ENCODE measurements at regions not wholly inside any gene's neighbourhood (a gene's known extent, or its start where the extent isn't known, plus 50 kb on each side); places are given as distances from the start of the nearest gene placed in this dataset.

GRCh38 chr7:32661501-32661900 is 166.2 kb downstream of the AVL9 start:
- Histone ChIP-seq H4K8ac (ENCODE audit: low read depth in 2 of 2, low read length in 2 of 2) (no peak overlapping the region), H3K23ac (ENCODE audit: low read depth, low read length) (no peak overlapping the region), H3K56ac (ENCODE audit: extremely low read depth, insufficient read depth, low read length) (no peak overlapping the region), H3K27me3 (ENCODE audit: control insufficient read depth, insufficient read depth, low read length) (no peaks in the 10 kb centered on the region), H3K14ac (replicated peaks; ENCODE audit: low read depth, low read length) (no peak overlapping the region), H3K4me1 (ENCODE audit: control insufficient read depth, insufficient read depth, low read length) (no peaks in the 10 kb centered on the region; the same call in none of the 2 replicates), H3K4ac (ENCODE audit: low read depth, low read length) (no peak overlapping the region), H3K4me2 (ENCODE audit: low read depth, low read length) (no peak overlapping the region), H4K5ac (ENCODE audit: low read depth, low read length) (no peak overlapping the region), H3K9ac (ENCODE audit: low read depth, low read length) (no peak overlapping the region), H3K4me3 (ENCODE audit: insufficient read depth, low read depth, low read length) (no peak overlapping the region), H3K36me3 (ENCODE audit: control insufficient read depth, insufficient read depth, low read length) (no peaks in the 10 kb centered on the region), H4K91ac (ENCODE audit: insufficient read depth, low read depth, low read length) (no peak overlapping the region), H3K18ac (ENCODE audit: low read depth, low read length) (no peak overlapping the region), H3K9me3 (ENCODE audit: control insufficient read depth, insufficient read depth, low read length) (no peaks in the 10 kb centered on the region), H2BK120ac (ENCODE audit: low read depth, low read length) (no peak overlapping the region), H3K9me1 (ENCODE audit: insufficient read depth, low read length) (no peaks in the 10 kb centered on the region), H2AK9ac (replicated peaks; ENCODE audit: low read depth, low read length, poor library complexity) (no peak overlapping the region), H3K79me1 (ENCODE audit: low read depth in 1 of 2, low read length in 2 of 2) (no peaks in the 10 kb centered on the region), H3K27ac (ENCODE audit: insufficient read depth, low read length) (no peak overlapping the region), H2BK20ac (ENCODE audit: low read depth, low read length) (no peak overlapping the region), H2AK5ac (ENCODE audit: low read depth, low read length) (no peak overlapping the region), H2AFZ (replicated peaks; ENCODE audit: low read length, poor library complexity) (no peak overlapping the region), H2BK5ac (ENCODE audit: low read depth, low read length, poor library complexity, severe bottlenecking) (no peak overlapping the region), H2BK15ac (ENCODE audit: low read depth, low read length) (no peak overlapping the region), H4K20me1 (ENCODE audit: insufficient read depth, low read length) (no peaks in the 10 kb centered on the region)
- intact Hi-C loops (cut with micrococcal nuclease) = no loop called here
- ATAC-seq (ENCODE audit: low read depth) (no peak), DNase-seq (no peak)
- TF ChIP-seq CHD1 (IDR thresholded peaks at IDR 0.05; ENCODE audit: low read depth, low read length) (no peak), CTCF (conservative IDR thresholded peaks at IDR 0.05; ENCODE audit: low read depth, low read length) (no peak), RFX5 (IDR thresholded peaks at IDR 0.05; ENCODE audit: low read depth, low read length) (no peak), USF2 (IDR thresholded peaks at IDR 0.05; ENCODE audit: low read depth, low read length) (no peak)
- BruUV-seq (replicated peaks) = no TSS peak
- ChIA-PET CTCF (interaction anchor here (0.6 to 0.7 kb wide), 2 partner anchors 172 to 487 kb away, joined by 4 read pairs; no protein-coding TSS in a partner anchor), POLR2A (ENCODE audit: unreplicated experiment) (no interaction called here)
- WGBS, 2 experiments (ENCODE audit: extremely low coverage in 2 of 2, insufficient read length in 1 of 2) = no CpG with 5 or more reads among the region's 3 CpGs
- dilution Hi-C loops (cut with HindIII; ENCODE audit: low sequenced_read_pairs, unreplicated experiment) = no loop called here
- in situ Hi-C loops (cut with MboI; ENCODE audit: low sequenced_read_pairs) = no loop called here
